ENCODE measurements at regions not wholly inside any gene's neighbourhood (a gene's known extent, or its start where the extent isn't known, plus 50 kb on each side); places are given as distances from the start of the nearest gene placed in this dataset.

GRCh38 chr1:29782846-29783507, 546.7 kb downstream of the PTPRU start:
- Histone ChIP-seq H3K4me3 (ENCODE audit: low read depth, low read length) (no peak overlapping the region), H3K27ac (no peak overlapping the region), H3K9me3 (ENCODE audit: severe bottlenecking) (no peaks in the 10 kb centered on the region), H3K27me3 (ENCODE audit: insufficient read depth, low read depth, severe bottlenecking) (no peaks in the 10 kb centered on the region), H3K36me3 (no peaks in the 10 kb centered on the region)
- no peak for TF ChIP-seq CTCF (IDR thresholded peaks at IDR 0.05; ENCODE audit: low read depth, low read length)
- no peak for DNase-seq

DNA sequence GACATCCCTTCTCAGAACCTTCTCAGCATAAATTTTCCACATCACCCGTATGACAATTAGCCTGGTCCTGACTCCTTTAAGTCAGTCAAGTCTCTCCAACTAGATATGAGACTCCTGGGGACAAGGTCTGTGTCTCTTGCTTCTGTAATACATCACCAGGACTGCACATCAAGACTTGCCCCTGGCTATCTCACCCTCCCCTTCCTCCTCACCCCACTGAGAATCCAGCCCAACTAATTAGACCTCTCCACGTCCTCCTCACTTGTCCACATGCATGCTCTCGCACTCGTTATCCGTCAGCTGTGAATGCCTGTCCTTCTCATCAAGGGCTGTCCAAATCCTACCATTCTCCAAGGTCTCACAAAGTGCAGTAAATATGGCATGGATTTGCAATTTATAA, 542.8 kb downstream of the PTPRU start:
- H3K27me3 ChIP-seq (ENCODE audit: insufficient read depth, low read depth, severe bottlenecking), result no peaks in the 10 kb centered on the region
- no peak overlapping the region for H3K27ac ChIP-seq
- H3K9me3 ChIP-seq (ENCODE audit: severe bottlenecking), result no peaks in the 10 kb centered on the region
- TF ChIP-seq CTCF (IDR thresholded peaks at IDR 0.05; ENCODE audit: low read depth, low read length), result no peak
- no peak for DNase-seq
- no peak overlapping the region for H3K4me3 ChIP-seq (ENCODE audit: low read depth, low read length)
- H3K36me3 ChIP-seq, result no peaks in the 10 kb centered on the region

DNA sequence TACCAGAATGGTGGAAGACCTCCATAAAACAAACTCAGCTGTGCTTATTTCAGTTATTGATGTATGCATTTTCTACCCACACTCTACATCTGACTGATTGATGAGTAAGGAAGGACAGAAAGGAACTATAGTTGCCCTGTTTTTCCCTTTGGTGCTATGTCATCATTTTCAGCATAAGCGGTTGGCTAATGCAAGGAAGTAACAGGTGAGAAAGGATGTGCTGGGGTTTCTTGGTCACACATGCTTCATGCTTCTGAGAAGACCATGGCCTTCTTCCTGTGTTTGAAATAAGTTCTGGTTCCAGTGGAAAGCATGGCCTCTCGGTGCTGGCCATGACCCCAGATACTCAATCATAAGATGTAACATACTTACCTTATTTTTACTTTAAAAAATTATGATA, 541.2 kb downstream of the PTPRU start:
- TF ChIP-seq CTCF (IDR thresholded peaks at IDR 0.05; ENCODE audit: low read depth, low read length), result no peak
- DNase-seq, result no peak

DNA sequence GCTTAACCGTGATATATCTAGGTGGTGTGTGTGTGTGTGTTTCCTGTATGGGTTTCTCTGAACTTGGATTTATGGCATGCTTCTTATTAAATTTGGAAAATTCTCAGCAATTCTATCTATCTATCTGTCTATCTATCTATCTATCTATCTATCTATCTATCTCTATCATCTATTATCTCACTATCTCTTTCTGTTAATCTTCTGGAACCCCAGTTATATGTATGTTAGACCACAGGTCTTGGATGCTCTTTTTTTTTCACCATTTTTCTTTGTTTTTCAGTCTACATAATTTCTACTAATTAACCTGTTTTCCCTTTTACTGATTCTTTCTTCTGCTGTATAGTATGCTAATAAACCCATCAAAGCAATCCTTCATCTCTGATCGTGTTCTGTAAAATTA, 538.0 kb downstream of the PTPRU start:
- no peaks in the 10 kb centered on the region for H3K36me3 ChIP-seq
- no peak for DNase-seq
- H3K27ac ChIP-seq, result no peak overlapping the region
- no peaks in the 10 kb centered on the region for H3K9me3 ChIP-seq (ENCODE audit: severe bottlenecking)
- H3K27me3 ChIP-seq (ENCODE audit: insufficient read depth, low read depth, severe bottlenecking), result no peaks in the 10 kb centered on the region
- no peak overlapping the region for H3K4me3 ChIP-seq (ENCODE audit: low read depth, low read length)
- TF ChIP-seq CTCF (IDR thresholded peaks at IDR 0.05; ENCODE audit: low read depth, low read length), result no peak

More for the DNA sequence above, 541.2 kb downstream of the PTPRU start:
- H3K9me3 ChIP-seq (ENCODE audit: severe bottlenecking), result no peaks in the 10 kb centered on the region
- H3K27me3 ChIP-seq (ENCODE audit: insufficient read depth, low read depth, severe bottlenecking), result no peaks in the 10 kb centered on the region
- H3K36me3 ChIP-seq, result no peaks in the 10 kb centered on the region
- H3K27ac ChIP-seq, result no peak overlapping the region
- no peak overlapping the region for H3K4me3 ChIP-seq (ENCODE audit: low read depth, low read length)

- no peaks in the 10 kb centered on the region for H3K36me3 ChIP-seq
- no peak for TF ChIP-seq CTCF (IDR thresholded peaks at IDR 0.05; ENCODE audit: low read depth, low read length)
- no peak overlapping the region for H3K4me3 ChIP-seq (ENCODE audit: low read depth, low read length)
- DNase-seq, result no peak
- H3K27ac ChIP-seq, result no peak overlapping the region
- H3K27me3 ChIP-seq (ENCODE audit: insufficient read depth, low read depth, severe bottlenecking), result no peaks in the 10 kb centered on the region
- H3K9me3 ChIP-seq (ENCODE audit: severe bottlenecking), result no peaks in the 10 kb centered on the region
These were observed 536.3 kb downstream of the PTPRU start for GRCh38 chr1:29772584-29773100.
